COLO668 (cell line): ENCODE measurements at regions not wholly inside any gene's neighbourhood (a gene's known extent, or its start where the extent isn't known, plus 50 kb on each side); places are given as distances from the start of the nearest gene placed in this dataset.
A peak's percentile ranks its signal among the peaks of the same experiment; 100 is the strongest.

ENCODE experiments used
- DNase-seq: peaks from one replicate; lab custom pipeline; 2025; ENCODE audit not compliant: unreplicated experiment; lab: John Stamatoyannopoulos, UW

DNA sequence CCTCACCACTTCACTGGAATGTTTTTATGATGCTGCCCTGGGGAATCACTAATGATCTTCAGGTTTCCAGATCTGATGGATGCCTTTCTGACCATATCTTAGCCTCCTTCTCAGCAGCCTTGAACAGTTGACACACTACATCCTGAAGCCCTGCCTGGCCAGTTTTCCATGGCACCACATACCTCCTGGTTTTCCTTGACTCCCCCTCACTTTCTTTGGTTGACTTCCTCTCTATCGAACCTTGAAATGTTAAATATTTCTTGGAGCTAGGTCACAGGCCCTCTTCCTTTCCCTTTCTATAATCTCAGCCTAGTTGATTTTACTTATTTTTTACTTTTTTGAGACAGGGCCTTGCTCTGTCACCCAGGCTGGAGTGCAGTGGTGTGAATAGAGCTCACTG, 108.8 kb upstream of the CDK1 start:
- DNase-seq = no peak

DNA sequence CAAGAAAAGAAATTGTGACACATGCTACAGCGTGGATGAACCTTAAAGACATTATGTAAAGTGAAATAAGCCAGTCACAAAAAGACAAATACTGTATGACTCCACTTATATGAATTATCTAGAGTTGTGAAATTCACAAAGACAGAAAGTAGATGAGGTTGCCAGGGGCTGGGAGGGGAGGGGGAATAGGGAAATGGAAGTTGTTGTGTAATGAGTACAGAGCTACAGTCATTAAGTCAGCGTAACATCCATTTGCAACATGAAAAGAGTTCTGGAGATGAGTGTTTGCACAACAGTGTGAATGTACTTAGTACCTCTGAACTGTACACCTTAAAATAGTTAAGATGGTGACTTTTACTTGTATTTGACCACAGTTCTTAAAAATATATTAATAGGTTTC, 112.1 kb upstream of the CDK1 start:
- DNase-seq = no peak

DNA sequence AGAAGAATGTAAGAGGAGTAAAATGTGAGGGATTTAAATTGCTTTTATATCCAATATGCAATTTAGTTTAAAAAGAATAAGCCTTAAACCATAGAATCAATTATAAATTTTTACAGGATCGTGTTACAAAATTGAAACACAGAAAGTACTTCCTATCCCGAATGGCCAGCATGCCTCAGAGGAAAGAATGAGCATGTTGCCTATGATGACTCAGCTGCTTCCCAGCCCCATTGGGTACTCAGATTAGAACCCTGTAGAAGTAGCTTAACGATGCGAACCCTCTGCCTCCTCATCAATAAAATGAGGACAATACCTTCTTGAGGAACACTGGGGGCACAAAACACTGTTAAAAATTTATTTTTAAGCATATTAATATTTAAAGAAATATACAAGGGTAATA, 113.4 kb upstream of the CDK1 start:
- peak; percentile 6 for DNase-seq

DNA sequence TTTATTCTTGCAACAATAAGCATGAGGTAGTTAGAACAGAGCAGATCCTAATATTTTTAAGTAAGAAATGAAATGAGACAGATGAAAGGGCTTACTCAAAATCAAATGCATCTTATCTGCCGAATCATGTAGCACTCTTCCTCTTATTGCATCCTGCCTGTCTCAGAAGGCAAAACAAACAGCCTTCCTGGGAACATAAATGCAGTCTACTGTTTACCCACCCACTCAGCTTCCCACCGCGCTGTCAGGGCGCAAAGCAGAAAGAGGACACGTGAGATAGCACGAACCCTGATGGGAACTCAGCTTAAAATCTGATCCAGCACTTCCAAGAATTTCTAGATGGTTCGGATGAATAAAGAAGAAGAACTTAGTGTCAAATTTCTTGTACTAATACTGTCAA, 114.4 kb upstream of the CDK1 start:
- peak; percentile 70 for DNase-seq

DNA sequence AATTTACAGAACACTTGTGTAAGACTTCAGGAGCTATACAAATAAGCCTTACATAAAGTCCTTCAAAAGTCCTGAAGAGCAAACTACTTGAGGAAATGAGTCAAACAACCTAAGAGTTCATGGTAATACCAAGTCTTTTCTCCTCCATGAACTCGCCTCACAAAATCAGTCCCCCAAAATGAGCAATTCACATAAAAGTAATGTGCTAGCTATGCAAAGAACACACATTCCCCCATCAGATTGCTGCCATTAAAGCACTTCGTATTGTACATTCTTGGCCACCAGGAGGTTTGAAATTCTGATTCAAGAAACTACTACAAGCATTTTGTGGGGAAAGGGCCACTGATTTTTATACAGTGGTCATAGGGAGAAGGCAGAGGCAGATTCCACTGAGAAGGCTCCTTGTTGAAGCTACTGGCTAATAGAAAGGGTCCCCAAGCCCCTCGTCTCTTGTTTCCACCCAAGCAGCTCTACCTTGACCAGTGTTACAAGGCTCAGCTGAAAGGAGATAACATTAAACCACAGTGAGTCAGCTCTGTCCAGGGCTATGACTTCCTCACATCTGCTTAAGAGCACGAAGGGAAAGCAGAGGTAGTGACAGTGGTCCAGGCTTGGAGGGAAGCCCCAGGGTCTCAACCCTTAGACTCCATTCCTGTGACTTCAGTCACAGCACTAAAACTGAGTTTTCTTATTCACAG, 115.2 kb upstream of the CDK1 start:
- DNase-seq = no peak

DNA sequence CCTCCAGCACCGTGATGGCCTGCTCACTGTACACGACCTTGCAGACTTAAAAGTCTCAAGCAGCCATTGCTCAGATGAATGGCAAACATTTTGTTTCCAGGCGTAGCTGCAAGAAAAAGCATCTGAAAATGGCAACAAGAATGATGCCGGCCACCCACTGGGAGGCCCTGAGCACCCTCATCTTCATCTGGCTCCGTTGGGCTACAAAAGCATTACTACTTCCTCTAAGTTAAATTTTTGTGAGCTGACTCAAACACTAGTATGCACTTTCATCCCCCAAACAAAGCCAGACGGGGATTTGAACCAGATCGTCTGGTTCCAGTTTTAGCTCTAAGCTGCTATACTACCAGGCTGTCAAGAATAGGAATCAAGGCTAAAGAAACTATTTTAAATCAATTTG, 116.6 kb upstream of the CDK1 start:
- no peak for DNase-seq

DNA sequence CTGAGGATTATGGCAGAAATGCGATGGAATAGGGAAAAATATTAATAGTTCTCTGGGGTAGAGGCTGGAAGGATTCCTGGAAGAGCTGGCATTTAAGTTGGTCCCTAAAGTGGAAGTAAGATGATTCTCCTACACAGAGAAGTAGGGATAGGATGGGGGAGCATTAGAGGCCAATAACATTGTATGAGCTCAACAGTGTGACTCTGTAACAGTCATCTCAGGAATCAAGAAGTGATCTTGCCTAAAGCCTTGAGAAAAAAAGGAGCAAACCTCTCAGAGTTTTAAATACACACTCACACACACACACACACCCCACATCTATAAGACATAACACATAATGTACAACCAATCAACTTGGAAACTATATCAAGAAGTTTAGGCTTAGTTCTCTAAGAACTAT, 117.7 kb upstream of the CDK1 start:
- DNase-seq = no peak

DNA sequence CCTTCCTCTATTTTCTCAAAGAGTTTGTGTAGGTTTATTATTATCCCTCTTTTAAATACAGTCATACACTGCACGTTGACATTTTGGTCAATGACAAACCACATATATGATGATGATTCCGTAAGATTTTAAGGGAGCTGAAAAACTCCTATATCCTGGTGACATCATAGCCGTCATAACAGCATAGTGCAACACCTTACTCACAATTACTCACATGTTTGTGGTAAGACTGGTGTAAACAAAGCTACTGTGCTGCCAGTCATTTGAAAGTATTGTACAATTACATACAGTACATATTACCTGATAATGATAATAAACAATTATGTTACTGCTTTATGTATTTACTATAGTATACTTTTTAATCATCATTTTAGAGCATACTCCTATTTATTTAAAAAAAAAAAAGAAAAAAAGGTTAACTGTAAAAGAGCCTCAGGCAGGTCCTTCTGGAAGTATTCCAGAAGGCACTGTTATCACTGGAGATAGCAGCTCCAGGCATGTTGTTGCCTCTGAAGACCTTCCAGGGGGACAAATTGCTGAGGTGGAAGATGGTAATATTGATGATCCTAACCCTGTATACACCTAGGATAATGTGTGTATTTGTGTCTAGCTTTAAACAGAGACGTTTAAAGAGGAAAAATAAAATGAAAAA, 123.3 kb upstream of the CDK1 start:
- DNase-seq = no peak

DNA sequence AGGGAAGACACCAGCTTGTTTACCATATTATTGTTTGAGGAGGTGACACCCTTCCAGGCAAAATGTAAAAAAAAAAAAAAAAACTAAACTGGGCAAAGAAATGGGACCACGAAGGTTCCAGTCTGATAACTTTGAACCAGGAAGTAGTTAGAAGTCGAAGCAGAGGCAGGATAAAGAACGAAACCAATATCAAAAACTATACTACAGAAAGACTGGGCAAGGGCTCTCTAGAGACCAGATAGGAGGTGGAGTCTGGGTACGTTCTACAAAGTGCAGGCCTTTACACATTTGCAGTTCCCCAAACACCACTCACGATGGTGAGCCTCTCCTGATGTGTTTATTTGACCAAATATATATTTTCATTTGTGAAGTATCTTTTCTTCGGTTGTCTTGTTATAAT, 125.7 kb upstream of the CDK1 start:
- DNase-seq = no peak

DNA sequence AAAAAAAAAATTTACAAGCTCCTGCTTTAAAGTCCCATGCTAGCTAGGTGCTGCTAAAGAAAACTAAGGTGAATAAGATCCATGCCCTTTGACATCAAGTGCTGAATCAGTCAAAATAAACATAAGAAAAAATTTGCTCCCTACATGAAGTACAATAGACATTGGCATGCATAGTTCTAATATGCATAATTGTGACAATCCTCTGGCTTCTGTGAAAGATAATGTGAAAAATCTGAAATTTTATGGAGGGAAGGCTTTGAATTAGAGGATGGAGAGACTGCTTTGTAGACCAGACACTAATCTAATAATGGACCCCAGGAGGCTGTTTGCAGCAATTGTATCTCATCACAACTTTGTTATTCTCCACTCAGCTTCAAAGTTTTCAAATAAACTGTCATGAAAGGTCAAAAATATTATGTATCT, 127.9 kb upstream of the CDK1 start:
- DNase-seq = no peak

DNA sequence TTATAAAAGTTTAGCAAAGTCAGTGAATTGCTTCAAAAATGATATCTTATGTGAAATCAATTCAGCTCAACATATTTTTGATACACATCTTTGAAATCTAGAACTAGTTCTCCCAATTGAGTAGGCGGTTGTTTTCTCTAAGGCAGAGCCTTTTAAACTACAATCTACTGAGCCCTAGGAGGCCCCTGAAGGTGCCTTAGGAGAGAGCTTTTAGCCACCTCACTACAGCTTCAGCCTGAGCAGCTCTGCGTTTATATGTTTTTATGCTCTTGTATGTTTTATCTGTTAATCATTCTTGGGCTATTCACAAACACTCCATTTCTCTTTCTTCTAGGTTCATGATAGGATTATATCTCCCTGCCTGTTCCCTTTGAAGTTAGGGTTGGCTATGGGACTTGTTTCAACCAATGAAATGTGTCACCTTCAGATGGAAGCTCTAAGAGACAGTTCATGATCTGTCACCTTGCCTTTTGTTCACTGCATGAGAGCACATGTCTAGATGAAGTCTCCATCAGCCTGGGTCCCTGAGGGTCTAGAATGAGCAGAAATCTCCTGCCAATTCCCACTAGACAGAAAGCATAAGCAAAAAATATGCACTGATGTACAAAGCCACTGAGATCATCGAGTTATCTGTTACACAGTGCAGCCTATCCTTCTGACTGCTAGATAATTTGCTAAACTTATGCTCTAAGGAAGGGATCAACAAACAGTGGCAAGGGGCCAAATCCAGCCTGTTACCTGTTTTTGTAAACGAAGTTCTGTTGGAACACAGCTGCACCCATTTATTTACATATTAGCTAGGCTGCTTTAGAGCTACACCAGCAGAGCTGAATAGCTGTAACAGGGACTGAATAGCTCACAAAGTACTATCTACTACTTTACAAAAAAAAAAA, 128.5 kb upstream of the CDK1 start:
- DNase-seq = peak; percentile 47

DNA sequence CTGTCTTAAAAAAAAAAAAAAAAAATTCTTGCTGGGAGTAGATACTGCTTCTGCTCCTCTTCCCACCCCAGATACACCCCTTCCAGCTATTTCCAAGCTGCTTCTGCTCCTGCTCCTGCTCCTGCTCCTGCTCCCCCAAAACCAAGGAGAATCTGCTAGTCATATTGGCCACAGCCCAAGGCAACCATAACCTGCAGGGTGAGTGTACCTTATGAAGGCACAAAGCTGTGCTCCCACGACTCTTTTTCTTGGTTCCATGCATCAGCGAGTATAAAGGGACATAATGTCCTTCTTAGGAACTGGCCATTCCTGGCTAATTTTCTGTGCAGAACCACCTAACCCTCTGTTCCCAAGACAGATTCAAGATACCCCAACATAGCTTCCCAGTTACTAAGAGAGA, 129.5 kb upstream of the CDK1 start:
- no peak for DNase-seq

DNA sequence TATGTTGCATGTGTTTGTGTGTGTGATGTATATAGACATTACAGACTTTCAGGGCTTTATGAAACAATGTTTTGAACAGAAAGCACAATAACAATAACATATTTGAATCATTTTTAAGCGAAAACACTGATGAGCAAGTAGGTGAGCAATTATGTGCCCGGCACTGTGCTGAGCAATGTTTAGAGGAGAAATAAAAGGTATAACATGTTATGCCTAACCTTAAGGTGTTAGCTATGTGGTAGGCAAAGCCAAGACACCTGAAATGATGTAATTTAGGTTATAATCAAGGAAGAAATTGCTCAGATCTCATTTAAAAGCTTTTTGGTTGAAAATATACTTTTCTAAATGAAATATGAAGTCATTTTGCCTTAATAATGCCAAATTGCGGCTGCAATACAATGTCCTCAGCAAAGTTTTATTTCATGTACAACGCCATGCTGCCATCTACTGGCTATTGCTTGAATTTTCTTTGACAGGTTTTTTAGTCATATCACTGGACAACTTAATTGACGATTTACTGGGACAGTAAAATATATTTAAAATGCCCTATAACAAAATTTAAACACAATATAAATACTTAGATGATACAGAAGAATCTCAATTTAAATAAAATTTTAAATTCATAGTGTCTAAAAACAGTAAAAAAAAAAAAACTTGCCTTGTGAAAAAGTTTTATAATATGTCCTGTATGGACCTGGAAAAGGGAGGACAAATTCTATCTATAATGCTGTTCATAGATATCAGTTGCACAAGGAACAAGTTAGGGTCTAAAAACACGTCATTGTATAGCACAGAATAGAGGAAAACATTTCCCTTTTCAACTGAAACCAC, 131.1 kb upstream of the CDK1 start:
- DNase-seq = peak; percentile 36

DNA sequence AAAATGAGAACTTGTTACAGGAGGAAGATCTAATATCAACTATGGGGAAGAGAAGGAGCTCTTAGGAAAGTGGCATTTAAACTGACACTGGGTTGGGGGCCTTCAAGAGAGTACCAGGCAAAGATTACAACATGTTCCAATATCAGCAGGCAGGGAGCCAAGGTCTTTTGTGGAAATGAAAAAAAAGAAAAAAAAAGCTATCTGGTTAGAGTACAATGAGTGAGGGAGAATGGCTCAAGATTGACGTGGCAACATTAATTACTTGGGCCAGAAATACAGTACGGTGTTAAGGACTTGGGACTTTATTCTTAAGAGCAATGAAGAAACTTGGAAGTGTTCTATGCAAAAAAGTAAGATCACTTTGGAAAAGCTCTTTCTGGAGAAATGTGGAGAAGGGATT, 132.3 kb upstream of the CDK1 start:
- no peak for DNase-seq

DNA sequence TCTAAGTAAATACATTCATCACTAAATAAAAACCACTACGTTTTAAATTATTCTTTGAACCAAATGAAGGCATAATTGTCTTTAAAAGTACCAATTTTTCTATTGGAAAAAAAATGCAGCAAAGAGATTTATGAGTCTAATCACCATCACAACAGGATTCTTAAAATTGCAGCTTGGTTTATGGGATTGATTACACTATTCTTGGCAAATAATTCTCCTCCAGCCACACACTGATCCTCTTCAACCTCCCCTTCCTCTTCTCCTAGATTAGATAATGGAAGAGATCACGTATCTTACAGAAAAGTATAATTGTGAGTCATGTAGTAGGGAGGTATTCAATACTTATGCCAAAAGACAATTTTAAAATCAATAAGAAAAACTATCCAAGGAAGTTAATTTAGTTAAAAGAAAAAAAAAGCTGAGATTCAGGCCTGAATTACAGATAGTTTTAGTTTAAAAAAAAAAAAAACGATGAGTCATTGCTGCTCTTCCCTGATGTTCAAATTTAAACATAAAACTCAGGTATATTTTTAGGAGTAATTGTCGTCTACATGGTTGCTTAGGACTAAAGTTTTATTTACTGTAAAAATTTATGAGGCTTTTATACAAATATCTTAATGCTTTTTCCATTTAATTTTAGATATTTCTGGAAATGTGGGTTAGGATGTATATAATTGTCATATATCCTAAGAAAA, 133.7 kb upstream of the CDK1 start:
- DNase-seq = no peak

DNA sequence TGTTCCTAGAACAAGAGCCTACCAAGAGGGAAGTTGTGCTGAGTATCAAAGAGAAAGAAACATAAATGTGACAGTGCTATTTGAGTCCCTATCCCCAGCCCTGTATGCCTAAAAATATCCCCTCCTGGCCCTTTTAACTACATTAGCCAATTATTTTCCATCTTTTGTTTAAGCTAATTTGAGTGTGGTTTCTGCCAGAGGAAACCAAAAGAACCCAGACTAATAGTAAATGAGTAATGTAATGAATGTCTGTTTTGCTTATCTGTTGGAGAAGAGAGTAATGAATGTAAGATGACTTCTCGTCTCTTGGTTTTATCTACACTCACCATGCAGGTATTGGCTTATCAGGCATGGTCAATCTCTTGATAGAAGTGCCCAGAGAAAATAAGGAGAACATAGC, 134.4 kb upstream of the CDK1 start:
- no peak for DNase-seq

DNA sequence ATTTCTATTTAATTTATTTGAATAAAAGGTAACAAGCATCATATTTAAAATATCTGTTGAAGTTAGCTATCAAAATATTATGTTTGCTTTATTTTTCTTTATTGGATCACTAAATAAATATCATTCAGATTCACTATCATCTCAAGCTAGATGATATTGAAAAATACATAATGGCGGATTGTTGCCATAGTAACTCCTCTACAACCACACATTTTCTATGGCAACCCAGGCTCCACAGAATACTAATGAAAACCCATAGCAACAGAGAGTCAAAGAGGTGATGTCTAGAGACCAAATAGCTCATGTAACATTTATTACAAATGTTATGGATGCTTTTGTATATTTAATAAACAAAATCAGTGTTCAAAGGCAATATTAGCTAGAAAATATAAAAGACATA, 148.9 kb upstream of the CDK1 start:
- no peak for DNase-seq

DNA sequence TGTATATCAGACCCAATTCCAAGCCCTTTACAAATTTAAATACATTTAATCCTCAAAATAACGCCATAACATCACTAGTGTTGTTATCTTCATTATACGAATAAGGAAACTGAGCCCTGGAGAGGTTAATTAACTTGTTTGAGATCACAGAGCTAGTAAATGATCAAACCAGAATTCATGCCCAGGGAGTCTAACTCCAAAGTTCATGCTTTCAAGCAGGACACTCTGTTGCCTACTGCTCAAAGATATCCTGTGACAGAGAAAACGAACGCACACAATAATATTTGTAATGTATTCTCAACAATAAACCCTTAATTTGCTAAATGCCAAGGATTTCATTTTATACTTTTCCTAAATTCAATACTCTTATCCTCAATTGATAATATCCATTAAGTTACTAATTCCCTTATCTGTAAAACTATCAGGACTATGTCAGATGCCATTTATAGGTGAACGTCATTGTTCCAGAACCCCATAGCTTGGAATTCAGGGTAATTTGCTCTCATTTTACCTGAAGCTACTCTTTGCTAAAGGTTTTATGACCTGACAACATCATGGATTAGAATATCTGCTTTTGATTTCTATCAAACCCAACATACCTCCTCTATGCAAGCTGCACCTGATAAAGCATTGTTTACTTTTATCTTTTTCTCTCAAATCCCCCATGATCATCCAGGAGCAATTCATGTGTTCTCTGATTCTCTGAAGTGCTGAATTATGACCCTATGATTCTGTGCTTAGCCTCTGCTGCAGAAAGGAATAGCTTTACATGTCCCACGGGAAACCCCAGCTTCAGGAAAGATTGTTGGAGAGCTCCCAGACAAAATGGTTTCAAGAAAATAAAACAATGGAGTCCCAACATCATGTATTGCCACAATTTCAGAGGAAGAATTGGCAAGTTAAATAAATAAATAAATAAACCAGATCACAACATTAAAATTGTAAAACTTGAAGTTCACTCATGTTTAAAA, 150.2 kb upstream of the CDK1 start:
- no peak for DNase-seq

DNA sequence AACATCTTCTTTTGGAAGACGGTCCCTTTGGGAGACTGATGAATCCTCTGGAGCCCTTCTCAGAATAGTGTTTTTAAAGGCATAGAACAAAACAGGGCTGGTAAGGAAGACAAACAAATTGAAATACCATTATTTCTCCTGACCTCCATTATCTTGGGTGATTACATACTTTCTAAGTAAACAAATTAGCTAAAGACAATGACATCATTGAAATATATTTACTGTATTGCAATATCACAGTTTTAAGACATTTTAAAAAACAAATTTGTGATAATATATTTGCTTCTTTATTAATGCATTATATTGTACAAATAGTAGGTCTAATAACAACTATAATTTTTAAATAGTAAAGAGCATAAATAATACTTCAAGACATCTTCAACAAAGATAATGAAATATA, 152.2 kb upstream of the CDK1 start:
- no peak for DNase-seq
